GM19455 (cell line): ENCODE measurements at regions not wholly inside any gene's neighbourhood (a gene's known extent, or its start where the extent isn't known, plus 50 kb on each side); places are given as distances from the start of the nearest gene placed in this dataset.
"Not testable (repeated sequence)": the region's sequence is repeated elsewhere in the genome, so short reads cannot be mapped to it uniquely, and the experiment has no call there.

ENCODE experiments used
- ATAC-seq: cut with Tn5 transposase; IDR thresholded peaks from one replicate; pipeline ENCODE4 v1.9.1; 2021; ENCODE audit not compliant: unreplicated experiment

- ATAC-seq = no peak
Observed at GRCh38 chr10:117601716-117602115, 59.2 kb downstream of the EMX2 start.

DNA sequence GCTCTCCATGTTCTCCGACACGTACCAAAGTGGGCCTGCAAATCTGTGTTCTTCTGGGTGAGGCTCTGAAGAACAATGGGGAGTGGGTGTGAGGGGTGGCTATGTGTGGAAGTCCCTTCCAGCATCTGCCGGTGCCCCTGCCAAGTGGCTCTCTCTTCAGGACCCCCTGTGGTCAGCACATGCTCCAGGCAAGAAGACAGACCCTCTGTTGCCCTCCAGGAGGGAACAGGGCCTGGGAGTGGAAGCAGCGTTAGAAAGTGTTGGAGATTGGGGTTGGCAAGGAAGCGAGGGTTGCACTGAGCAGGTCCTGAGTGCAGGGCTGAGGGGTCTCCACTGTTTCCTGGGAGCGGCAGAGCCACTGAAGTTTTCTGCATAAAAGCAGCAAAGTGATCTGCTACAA is 60.5 kb downstream of the EMX2 start:
- ATAC-seq = no peak

- no peak for ATAC-seq
Observed at GRCh38 chr10:117603726-117604125, 61.2 kb downstream of the EMX2 start.

DNA sequence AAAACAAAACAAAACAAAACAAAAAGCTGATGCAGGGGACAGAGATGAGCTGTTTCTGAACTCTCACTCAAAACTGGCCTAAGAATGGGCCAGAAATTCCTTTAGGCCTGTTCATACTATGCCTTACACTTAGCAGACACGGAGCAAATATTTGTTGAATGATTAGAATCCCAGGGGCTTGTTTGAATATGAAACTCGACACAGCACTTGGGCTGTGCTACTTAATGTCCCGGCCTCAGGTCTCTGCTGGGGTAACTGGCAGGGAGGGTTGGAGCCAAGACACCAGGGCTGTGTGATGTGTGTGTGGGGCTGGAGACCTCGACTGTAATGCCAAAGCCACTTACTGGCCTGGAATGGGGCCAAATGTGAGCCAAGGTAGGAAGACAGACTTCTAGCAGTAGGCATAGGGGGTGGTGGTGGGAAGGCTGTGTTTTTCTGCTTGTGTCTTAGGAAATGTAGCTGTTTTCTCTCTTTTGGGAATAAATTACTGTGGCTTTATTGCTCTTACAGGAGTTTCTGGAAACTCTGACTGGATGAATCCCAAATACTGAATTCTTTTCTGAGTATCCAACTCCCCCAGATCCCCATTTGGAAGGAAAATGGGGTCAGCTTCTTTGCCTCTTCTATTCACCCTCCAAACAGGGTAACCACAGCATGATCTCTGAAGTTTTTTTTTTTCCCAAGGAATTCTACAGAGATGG is 66.7 kb downstream of the EMX2 start:
- no peak for ATAC-seq

DNA sequence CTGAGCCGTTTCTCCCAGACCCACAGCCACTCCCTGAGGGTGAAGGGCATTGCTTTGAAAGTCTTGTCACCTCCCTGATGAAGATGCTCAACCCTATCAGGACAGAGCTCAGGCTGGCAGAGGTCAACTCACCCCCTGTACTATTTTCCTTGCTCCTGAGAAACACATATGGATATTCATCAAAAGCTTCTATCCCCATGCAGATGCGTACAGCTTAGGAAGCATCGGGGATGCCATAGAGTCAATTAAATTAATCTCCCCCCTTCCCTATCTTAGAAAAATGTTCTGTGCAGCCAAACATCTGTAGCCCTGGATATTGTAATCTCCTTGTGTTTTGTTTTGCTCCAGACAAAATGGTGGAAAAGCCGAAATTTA is 67.2 kb downstream of the EMX2 start:
- ATAC-seq = no peak

GRCh38 chr10:117610321-117610720 is 67.8 kb downstream of the EMX2 start:
- ATAC-seq = no peak

- ATAC-seq = no peak
Observed at GRCh38 chr10:117612113-117612512, 69.6 kb downstream of the EMX2 start.

DNA sequence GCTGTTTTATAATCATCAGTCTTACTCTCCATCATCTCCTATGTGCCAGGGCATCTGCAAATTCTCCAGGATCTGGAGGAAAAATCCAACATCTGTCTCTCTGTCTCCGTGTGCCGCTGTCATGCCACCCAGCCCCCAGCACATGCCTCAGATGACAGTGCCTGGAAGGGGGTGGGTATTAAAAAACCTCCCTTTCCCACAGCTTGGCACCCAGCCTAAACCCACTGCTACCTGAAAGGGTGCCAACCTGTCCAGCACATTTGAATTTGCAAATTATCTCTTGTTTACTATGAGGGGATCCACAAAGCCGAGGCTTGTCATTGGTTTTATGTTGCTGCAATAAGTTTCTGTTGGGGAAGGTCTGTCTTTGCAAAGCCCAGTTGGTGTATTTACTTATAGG is 73.1 kb downstream of the EMX2 start:
- no peak for ATAC-seq

- no peak for ATAC-seq
Observed at GRCh38 chr10:117616179-117616578, 73.6 kb downstream of the EMX2 start.

DNA sequence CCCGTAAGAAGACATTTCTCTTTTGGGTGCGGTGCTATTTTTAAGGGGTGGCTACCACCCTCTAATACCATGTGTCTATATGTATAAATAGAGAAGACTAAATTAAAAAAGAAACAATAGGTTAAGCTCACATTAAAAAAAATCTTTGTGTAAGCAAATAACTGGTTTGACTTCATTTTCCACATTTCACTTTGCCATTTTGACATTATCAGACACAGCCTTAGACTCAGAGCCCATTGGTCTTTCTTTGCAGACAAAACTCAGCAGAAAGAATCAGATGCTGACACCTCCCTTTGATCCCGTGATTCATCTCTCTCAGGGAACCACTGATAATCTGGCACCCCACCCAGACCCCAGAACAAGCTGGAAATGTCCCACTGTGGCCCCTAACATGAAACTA is 74.5 kb downstream of the EMX2 start:
- ATAC-seq = no peak

DNA sequence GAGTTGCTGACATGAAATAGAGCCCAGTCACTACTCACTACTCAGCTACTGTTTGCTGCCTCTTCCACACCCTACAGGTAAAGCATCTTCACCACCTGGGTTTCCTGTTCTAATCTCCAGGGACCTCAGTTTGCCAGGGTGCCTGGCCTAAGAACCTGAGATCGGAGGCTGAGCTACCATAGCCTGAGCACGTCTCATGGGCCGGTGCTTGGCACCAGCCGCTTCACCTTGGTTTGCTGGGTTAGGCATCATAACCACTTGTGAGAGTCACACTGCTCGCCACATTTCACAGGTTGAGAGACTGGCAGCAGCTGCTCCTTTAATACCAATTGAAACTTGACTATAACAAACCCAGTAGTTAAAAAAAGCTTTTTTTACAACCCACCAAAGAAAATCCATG is 75.1 kb downstream of the EMX2 start:
- ATAC-seq = no peak

DNA sequence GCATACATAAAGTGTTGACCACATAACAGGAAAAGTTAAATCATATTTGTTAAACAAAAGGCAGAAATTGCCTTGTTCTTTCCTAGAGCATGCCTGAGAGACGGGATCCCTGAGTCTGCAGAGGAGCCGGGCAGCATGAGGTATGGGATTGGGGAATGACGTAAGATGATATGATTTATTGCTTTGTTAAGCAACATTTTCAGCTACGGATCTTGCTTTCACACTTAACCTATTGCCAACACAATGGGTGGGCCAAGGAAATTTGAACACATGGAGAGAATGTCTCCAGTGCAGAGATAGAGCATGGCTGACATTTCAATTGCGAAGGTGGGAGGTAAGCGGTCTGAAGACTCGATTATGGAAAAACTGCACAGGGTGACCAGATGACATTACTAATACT is 76.7 kb downstream of the EMX2 start:
- ATAC-seq = no peak

DNA sequence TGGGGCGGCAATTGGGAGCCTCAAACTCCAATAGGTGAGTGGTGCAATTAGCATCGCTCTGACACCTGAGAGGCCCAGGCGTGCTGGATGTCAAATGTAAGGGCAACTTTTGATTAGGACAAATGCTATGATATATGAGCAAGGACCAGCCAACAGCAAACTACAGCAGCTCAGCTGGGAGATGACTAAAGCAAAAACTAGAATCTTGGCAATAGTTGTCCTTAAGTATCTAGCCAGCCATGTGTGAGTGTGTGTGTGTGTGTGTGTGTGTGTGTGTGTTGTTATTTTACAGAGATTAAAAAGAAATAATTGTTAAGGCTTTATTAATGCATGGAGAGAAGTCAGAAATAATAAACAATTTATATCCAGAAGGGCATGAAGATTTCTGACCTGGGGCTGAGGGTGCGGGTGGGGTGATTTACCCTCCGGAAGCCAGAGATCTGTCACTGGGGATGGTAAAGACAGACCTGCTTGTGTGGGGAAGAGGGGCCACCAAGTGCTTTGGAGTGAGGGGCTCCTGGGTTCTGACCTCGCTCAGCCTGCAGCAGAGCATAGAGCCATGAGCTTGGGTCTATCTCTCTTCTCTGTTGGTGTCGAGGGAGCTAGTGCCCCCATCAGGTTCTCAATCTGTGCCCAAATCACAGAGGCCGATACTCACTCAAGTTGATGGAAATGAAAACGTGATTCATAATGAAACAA is 77.3 kb downstream of the EMX2 start:
- ATAC-seq = no peak

GRCh38 chr10:117621196-117621595 is 78.7 kb downstream of the EMX2 start:
- ATAC-seq = no peak

- ATAC-seq = no peak
Observed at GRCh38 chr10:117621795-117622420, 79.4 kb downstream of the EMX2 start.

DNA sequence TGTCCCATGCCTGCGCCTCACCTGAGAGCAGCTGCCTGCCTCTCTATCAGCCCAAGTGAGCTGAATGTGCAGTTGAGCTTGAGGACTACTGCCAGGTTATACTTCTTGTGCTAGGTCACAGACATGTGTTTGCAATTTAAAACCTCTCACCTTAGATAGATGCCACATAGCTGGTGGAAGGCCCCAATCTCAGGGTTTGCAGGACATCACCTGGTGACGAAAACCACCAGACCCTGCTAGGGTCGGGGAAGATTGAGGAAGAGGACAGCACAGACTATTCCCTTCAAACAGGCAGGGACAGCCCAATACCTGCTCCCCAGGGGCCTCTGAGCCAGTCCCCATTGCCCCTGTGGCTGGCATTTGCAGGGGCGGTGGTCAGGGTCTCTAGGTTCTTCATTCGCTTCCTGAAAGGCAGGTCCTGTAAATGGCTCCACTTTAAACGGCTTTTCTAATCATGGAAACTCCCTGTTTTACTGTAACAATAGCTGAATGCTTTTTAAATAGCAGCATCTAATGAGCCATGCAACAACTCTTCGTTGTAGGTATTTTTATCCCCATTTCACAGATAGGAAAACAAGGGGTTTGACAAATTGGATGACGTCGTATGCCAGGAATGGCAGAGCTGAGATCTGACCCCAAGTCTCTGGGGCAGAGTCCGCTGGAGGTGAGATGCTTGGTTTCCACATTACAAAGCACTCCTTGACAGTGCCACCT is 80.1 kb downstream of the EMX2 start:
- ATAC-seq = no peak

GRCh38 chr10:117626228-117626627 is 83.7 kb downstream of the EMX2 start:
- no peak for ATAC-seq

- no peak for ATAC-seq
Observed at GRCh38 chr10:117627561-117627960, 85.0 kb downstream of the EMX2 start.

DNA sequence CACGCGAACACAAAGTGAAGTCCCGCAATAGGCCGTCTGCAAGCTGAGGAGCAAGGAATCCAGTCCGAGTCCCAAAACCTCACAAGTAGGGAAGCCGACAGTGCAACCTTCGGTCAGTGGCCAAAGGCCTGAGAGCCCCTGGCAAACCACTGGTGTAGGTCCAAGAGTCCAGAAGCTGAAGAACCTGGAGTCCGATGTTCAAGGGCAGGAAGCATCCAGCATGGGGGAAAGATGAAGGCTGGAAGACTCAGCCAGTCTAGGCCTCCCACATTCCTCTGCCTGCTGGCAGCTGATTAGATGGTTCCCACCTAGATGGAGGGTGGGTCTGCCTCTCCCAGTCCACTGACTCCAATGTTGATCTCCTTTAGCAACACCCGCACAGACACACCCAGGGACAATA is 87.2 kb downstream of the EMX2 start:
- ATAC-seq = not testable (repeated sequence)

DNA sequence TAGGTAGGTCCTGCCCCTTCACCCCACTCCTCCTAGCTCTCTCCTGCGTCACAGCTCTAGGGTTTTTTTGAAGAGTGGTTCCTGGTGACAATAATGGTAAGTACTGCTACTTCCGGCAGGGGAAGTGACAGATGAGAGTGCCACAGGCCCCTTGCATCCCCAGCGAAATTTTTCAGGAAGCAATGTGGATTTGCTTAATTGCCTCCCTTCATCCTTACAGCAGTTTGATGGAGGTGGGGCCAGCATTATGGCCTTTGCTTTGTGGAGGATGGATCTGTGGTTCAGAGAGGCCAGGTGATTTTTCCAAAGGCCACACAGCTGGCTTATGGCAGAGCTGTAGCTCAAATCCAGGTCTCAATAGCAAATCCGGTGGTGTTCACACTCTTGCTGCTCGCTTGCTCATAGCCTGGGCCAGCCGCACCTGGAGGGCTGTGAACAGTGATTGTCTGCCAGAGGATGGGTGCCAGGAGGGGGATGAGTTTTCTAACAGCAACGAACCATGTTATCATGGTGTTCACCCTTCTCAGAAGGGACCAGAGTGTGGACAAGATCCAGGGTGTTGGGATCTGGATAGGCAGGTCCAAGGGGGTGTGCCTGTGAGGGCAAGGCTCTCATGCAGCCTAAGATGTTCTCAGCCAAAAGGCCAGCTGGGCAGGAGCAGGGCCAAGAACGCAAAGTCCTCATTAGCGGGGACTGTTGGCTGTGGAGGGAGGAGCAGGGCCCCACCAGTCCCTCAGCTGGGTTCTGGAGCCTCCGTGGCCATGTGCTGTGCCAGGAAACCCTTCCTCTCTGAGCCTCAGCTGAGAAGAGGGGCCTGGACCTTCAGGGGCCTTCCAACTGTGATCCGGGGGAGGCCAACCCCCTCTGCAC is 89.0 kb downstream of the EMX2 start:
- no peak for ATAC-seq

GRCh38 chr10:117632406-117632805 is 89.9 kb downstream of the EMX2 start:
- no peak for ATAC-seq
